Endometrium (tissue), 2 donors: ENCODE measurements at regions not wholly inside any gene's neighbourhood (a gene's known extent, or its start where the extent isn't known, plus 50 kb on each side); places are given as distances from the start of the nearest gene placed in this dataset.
A peak's percentile ranks its signal among the peaks of the same experiment; 100 is the strongest.
"Not testable (repeated sequence)": the region's sequence is repeated elsewhere in the genome, so short reads cannot be mapped to it uniquely, and the experiment has no call there.

Source experiments
- FAIRE-seq: peaks from 2 replicates; lab custom pipeline; 2012; peaks lifted over from hg19 to GRCh38; lab: Jason Lieb, UNC
- donor health status: control.
- donor health status: control.

DNA sequence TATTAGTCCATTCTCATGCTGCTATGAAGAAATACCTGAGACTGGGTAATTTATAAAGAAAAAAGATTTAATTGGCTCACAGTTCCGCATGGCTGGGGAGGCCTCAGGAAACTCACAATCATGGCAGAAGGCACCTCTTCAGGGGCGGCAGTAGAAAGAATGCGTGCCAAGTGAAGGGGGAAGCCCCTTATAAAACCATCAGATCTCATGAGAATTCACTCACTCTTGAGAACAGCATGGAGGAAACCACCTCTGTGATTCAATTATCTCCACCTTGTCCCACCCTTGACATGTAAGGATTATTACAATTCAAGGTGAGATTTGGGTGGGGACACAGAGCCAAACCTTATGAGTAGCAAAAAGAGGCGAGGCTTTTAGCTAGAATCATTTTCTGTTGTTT lies 60.7 kb upstream of the P2RY1 start:
- not testable (repeated sequence) for FAIRE-seq

- peak; percentile 97 for FAIRE-seq
Observed at GRCh38 chr3:152778022-152778421, 56.9 kb upstream of the P2RY1 start.

- FAIRE-seq: no peak
Observed at GRCh38 chr3:152779653-152780052, 55.3 kb upstream of the P2RY1 start.

DNA sequence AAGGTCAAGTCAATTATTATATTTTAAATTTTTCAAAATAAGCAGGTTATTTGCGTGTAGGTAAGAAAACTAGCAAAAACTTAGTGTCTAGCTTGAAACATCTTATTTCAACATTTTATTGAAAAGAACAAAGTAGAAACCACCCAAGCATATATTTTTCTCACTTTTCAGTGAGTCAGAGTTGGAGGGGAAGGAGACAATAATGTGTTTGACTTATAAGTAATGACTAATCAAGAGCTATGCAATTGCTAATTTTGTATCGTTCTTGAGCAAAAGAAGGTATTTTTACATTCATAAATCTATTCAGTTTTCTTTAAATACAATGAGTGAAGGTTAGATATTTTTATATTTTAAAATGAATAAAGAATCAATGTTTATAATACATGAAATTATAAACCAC lies 54.4 kb upstream of the P2RY1 start:
- no peak for FAIRE-seq

DNA sequence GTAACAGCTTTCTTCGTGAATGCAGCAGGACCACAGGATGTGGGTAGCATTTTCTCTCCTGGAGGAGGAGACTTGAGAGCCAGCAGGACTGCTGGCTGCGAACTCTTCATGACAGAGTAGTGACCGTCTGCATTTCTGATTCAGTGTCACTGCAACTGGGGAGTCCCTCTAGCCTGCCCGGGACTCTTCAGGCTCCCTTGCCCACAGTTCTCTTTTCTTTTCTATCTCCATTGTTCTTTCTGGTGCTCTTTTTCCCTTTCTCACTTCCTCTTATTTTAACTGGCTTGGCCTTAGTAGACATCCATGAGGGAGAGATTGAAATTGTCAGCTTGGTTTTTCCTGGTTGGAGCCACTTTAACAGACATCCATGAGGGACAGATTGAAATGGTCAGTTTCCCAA lies 49.9 kb upstream of the P2RY1 start:
- FAIRE-seq: no peak
